ENCODE measurements at regions not wholly inside any gene's neighbourhood (a gene's known extent, or its start where the extent isn't known, plus 50 kb on each side); places are given as distances from the start of the nearest gene placed in this dataset.

DNA sequence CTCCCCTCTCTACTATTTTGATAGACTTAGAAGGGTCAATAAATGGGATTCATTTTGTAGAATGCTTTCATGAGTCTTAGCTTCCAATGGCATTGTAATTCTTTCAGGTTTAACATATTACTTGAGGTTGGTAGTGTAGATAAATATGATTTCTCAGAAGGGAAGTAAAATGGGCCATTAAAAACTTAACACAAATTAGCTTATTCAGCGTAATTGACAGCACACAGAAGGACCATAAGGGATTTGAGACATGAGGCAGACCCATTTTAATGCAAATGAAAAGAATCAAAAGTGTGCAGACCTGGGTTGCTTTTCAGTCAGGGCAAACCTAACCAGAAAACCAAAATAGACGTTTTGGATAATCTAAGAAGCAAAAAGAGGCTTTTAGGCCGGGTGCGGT lies 156.6 kb upstream of the CNTNAP2 start:
- Histone ChIP-seq H3K27me3 (ENCODE audit: low read depth) (no peaks in the 10 kb centered on the region), H3K36me3 (no peaks in the 10 kb centered on the region), H3K4me3 (no peak overlapping the region), H3K9me3 (replicated peaks) (peaks cover 1% of the 10 kb centered on the region), H3K27ac (replicated peaks) (no peak overlapping the region), H3K4me1 (no peaks in the 10 kb centered on the region)
- TF ChIP-seq, protein P1, sequence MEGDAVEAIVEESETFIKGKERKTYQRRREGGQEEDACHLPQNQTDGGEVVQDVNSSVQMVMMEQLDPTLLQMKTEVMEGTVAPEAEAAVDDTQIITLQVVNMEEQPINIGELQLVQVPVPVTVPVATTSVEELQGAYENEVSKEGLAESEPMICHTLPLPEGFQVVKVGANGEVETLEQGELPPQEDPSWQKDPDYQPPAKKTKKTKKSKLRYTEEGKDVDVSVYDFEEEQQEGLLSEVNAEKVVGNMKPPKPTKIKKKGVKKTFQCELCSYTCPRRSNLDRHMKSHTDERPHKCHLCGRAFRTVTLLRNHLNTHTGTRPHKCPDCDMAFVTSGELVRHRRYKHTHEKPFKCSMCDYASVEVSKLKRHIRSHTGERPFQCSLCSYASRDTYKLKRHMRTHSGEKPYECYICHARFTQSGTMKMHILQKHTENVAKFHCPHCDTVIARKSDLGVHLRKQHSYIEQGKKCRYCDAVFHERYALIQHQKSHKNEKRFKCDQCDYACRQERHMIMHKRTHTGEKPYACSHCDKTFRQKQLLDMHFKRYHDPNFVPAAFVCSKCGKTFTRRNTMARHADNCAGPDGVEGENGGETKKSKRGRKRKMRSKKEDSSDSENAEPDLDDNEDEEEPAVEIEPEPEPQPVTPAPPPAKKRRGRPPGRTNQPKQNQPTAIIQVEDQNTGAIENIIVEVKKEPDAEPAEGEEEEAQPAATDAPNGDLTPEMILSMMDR (IDR thresholded peaks at IDR 0.05; ENCODE audit: borderline replicate concordance), result no peak
- intact Hi-C loops (cut with micrococcal nuclease), result no loop called here
- no peak for DNase-seq

DNA sequence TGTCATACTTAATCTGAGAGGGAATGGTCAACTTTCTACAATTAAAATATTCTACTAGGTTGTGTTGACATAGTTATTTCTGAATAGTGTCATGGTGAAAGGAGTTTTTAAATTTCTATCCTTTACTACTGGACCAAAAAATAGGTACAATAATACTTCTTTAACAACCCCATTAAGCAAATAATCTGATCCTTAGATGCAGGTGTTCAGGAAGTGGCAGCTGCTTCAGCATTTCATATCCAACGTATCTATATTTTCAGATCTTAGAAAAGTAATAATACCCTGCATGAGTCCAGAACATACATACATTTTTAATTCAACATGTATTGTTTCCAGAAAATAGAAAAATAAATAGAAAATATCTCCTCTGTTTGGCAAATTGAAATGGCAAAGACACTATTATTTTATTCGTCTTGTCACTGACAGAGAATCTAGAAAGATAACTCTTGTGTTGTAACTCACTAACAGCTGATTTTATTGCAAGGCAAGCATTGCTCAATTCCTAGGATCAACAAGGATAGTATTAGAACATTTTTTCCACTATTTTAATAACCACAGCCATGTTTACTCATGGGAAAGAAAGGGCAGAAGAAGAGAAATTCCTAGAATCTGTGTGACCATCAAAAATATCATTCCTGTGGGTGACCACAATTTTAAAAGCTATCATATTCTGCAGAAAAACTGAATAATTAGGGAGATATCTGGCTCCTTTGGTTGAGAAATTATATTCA lies 159.3 kb upstream of the CNTNAP2 start:
- Histone ChIP-seq H3K9me3 (replicated peaks) (peaks cover 4% of the 10 kb centered on the region), H3K27me3 (ENCODE audit: low read depth) (no peaks in the 10 kb centered on the region), H3K27ac (replicated peaks) (no peak overlapping the region), H3K4me3 (no peak overlapping the region), H3K4me1 (no peaks in the 10 kb centered on the region), H3K36me3 (no peaks in the 10 kb centered on the region)
- intact Hi-C loops (cut with micrococcal nuclease), result no loop called here
- DNase-seq, result no peak
- TF ChIP-seq, protein P1 (IDR thresholded peaks at IDR 0.05; ENCODE audit: borderline replicate concordance), result no peak

DNA sequence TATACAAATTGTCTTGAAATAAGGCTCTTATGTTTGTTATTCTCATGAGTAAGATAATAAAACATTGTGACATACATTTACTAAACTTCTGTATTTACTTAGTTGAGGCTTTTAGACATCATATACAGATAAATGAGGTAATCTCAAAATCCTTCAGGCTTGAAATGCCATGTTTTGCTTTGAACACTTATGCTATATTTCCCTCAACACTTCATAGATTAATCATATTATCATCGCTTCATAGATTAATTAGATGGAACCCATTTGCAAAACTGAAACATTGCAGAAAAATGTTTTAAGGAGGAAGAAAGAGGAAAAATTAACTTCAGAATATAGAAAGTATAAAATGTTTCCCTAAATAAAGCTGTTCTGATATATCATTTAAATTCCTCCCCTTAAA lies 165.0 kb upstream of the CNTNAP2 start:
- H3K9me3 ChIP-seq (replicated peaks), result peaks cover 36% of the 10 kb centered on the region
- H3K4me3 ChIP-seq, result no peak overlapping the region
- DNase-seq, result no peak
- H3K27ac ChIP-seq (replicated peaks), result no peak overlapping the region
- no peaks in the 10 kb centered on the region for H3K36me3 ChIP-seq
- intact Hi-C loops (cut with micrococcal nuclease), result no loop called here
- H3K27me3 ChIP-seq (ENCODE audit: low read depth), result no peaks in the 10 kb centered on the region
- TF ChIP-seq, protein P1 (IDR thresholded peaks at IDR 0.05; ENCODE audit: borderline replicate concordance), result no peak
- H3K4me1 ChIP-seq, result no peaks in the 10 kb centered on the region

DNA sequence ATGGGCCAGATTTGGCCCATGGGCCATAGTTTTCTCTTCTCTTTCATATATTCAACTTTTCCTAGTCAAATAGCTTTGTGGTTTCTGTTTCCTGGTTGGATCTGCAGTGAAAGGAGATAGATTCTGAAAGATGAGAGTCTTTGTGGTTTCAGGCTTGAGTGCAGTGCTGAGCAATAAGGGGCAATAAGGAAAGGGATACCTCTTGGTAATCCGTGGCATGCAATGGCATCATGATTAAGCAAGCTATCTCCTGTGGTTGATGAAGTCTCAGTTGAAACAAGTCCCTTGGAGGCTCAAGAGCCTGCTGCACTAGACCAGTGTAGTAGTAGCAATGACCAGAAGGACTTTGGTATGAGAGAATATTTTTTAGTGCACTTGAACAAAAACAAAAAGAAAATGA lies 187.7 kb upstream of the CNTNAP2 start:
- no peaks in the 10 kb centered on the region for H3K4me1 ChIP-seq
- no peaks in the 10 kb centered on the region for H3K36me3 ChIP-seq
- no peak overlapping the region for H3K4me3 ChIP-seq
- intact Hi-C loops (cut with micrococcal nuclease), result no loop called here
- DNase-seq, result no peak
- H3K27ac ChIP-seq (replicated peaks), result no peak overlapping the region
- TF ChIP-seq, protein P1 (IDR thresholded peaks at IDR 0.05; ENCODE audit: borderline replicate concordance), result no peak
- no peaks in the 10 kb centered on the region for H3K27me3 ChIP-seq (ENCODE audit: low read depth)
- H3K9me3 ChIP-seq (replicated peaks), result peaks cover 39% of the 10 kb centered on the region

DNA sequence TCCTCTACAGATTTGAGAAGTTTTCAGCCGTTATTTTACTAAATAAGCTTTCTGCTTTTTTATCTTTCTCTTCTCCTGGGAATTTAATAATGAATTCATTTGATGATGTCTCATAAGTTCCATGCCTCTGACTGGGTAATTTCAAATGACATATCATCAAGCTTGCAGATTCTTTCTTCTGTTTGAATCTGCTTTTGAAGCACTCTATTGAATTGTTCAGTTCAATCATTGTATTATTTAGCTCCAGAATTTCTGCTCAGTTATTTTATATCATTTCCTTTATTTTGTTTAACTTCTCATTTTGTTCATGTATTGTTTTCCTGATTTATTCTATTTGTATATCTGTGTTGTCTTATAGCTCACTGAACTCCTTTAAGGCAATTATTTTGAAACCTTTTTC lies 196.9 kb upstream of the CNTNAP2 start:
- H3K27me3 ChIP-seq (ENCODE audit: low read depth), result no peaks in the 10 kb centered on the region
- TF ChIP-seq, protein P1 (IDR thresholded peaks at IDR 0.05; ENCODE audit: borderline replicate concordance), result no peak
- H3K9me3 ChIP-seq (replicated peaks), result peaks cover 71% of the 10 kb centered on the region
- intact Hi-C loops (cut with micrococcal nuclease), result no loop called here
- no peaks in the 10 kb centered on the region for H3K4me1 ChIP-seq
- H3K4me3 ChIP-seq, result no peak overlapping the region
- no peak for DNase-seq
- no peaks in the 10 kb centered on the region for H3K36me3 ChIP-seq
- H3K27ac ChIP-seq (replicated peaks), result no peak overlapping the region
